H9 (cell line): ENCODE measurements at regions not wholly inside any gene's neighbourhood (a gene's known extent, or its start where the extent isn't known, plus 50 kb on each side); places are given as distances from the start of the nearest gene placed in this dataset.

ENCODE experiments used
- DNase-seq: peaks from one replicate; pipeline ENCODE4 v3.0.0-alpha.2; 2017
- H2AFZ ChIP-seq: one replicate; pipeline ENCODE4 v1.6.1; 2013; ENCODE audit warnings: mild to moderate bottlenecking, low read length, control low read depth, moderate library complexity
- H2AK5ac ChIP-seq: 2 replicates; pipeline ENCODE4 v1.6.1; 2013; ENCODE audit warnings: low read length, control low read depth, mixed read lengths; ENCODE audit not compliant: insufficient read length
- H2BK120ac ChIP-seq: one replicate; pipeline ENCODE4 v1.6.1; 2013; ENCODE audit warnings: low read depth, mild to moderate bottlenecking, low read length, control low read depth, inconsistent platforms; ENCODE audit not compliant: poor library complexity, severe bottlenecking
- H2BK12ac ChIP-seq: 2 replicates; pipeline ENCODE4 v1.6.1; 2013; ENCODE audit warnings: low read length, control low read depth, mixed read lengths, low read depth; ENCODE audit not compliant: insufficient read length
- H2BK15ac ChIP-seq: 2 replicates; pipeline ENCODE4 v1.6.1; 2013; ENCODE audit warnings: low read depth, low read length, control low read depth
- H2BK20ac ChIP-seq: one replicate; pipeline ENCODE4 v1.6.1; 2013; ENCODE audit warnings: low read depth, mild to moderate bottlenecking, low read length, control low read depth, inconsistent platforms; ENCODE audit not compliant: poor library complexity, severe bottlenecking
- H2BK5ac ChIP-seq: 2 replicates; pipeline ENCODE4 v1.6.1; 2013; ENCODE audit warnings: low read length, control low read depth, mixed read lengths; ENCODE audit not compliant: insufficient read length
- H3K14ac ChIP-seq: 2 replicates; pipeline ENCODE4 v1.6.1; 2013; ENCODE audit warnings: low read length, control low read depth; ENCODE audit not compliant: insufficient read depth
- H3K18ac ChIP-seq: 2 replicates; pipeline ENCODE4 v1.6.1; 2013; ENCODE audit warnings: low read depth, mild to moderate bottlenecking, mixed read lengths, low read length, control low read depth; ENCODE audit not compliant: insufficient read length
- H3K23ac ChIP-seq: 2 replicates; pipeline ENCODE4 v1.6.1; 2013; ENCODE audit warnings: low read length, control low read depth, mixed read lengths, low read depth; ENCODE audit not compliant: insufficient read length
- H3K23me2 ChIP-seq: 2 replicates; pipeline ENCODE4 v1.6.1; 2013; ENCODE audit warnings: low read depth, mild to moderate bottlenecking, mixed read lengths, low read length, control low read depth; ENCODE audit not compliant: insufficient read length, poor library complexity, severe bottlenecking
- H3K27ac ChIP-seq: 2 replicates; pipeline ENCODE4 v1.5.1; 2013; ENCODE audit warnings: low read length, control low read depth, mixed read lengths, low read depth; ENCODE audit not compliant: insufficient read length
- H3K27me3 ChIP-seq: 2 replicates; pipeline ENCODE4 v1.6.1; 2013; ENCODE audit warnings: low read length, control low read depth, inconsistent platforms; ENCODE audit not compliant: insufficient read depth
- H3K4ac ChIP-seq: 2 replicates; pipeline ENCODE4 v1.6.1; 2013; ENCODE audit warnings: low read depth, mild to moderate bottlenecking, control low read depth, inconsistent platforms, low read length, moderate library complexity
- H3K4me1 ChIP-seq: 2 replicates; pipeline ENCODE4 v1.6.1; 2013; ENCODE audit warnings: low read length, control low read depth, inconsistent platforms; ENCODE audit not compliant: insufficient read depth
- H3K4me2 ChIP-seq: 2 replicates; pipeline ENCODE4 v1.6.1; 2013; ENCODE audit warnings: low read length, control low read depth, mixed read lengths; ENCODE audit not compliant: insufficient read length, insufficient read depth
- H3K56ac ChIP-seq: 2 replicates; pipeline ENCODE4 v1.6.1; 2013; ENCODE audit warnings: low read depth, mild to moderate bottlenecking, mixed read lengths, low read length, control low read depth; ENCODE audit not compliant: insufficient read length
- H3K79me1 ChIP-seq: 2 replicates; pipeline ENCODE4 v1.6.1; 2013; ENCODE audit warnings: low read depth, mild to moderate bottlenecking, moderate library complexity, low read length, control low read depth, inconsistent platforms; ENCODE audit not compliant: insufficient read depth, poor library complexity, severe bottlenecking
- H3K79me2 ChIP-seq: 2 replicates; pipeline ENCODE4 v1.6.1; 2013; ENCODE audit warnings: low read length, control low read depth, inconsistent platforms; ENCODE audit not compliant: insufficient read depth
- H3K9ac ChIP-seq: 2 replicates; pipeline ENCODE4 v1.6.1; 2013; ENCODE audit warnings: low read length, control low read depth, mixed read lengths; ENCODE audit not compliant: insufficient read length; ENCODE audit errors: extremely low read depth
- H3K9me3 ChIP-seq: one replicate; pipeline ENCODE4 v1.6.1; 2013; ENCODE audit warnings: low read depth, low read length, inconsistent platforms; ENCODE audit not compliant: control insufficient read depth
- H3T11ph ChIP-seq: one replicate; pipeline ENCODE4 v1.6.1; 2013; ENCODE audit warnings: mild to moderate bottlenecking, low read length, control low read depth, inconsistent platforms
- H4K20me1 ChIP-seq: one replicate; pipeline ENCODE4 v1.6.1; 2013; ENCODE audit not compliant: control insufficient read depth, insufficient read length, insufficient read depth
- H4K5ac ChIP-seq: 2 replicates; pipeline ENCODE4 v1.6.1; 2013; ENCODE audit warnings: low read depth, mild to moderate bottlenecking, mixed read lengths, low read length, control low read depth; ENCODE audit not compliant: insufficient read length
- H4K8ac ChIP-seq: replicated peaks from 2 replicates; pipeline ENCODE4 v1.6.1; 2013; ENCODE audit warnings: low read length, control low read depth, mixed read lengths, low read depth; ENCODE audit not compliant: insufficient read length
- H4K91ac ChIP-seq: 2 replicates; pipeline ENCODE4 v1.6.1; 2013; ENCODE audit warnings: low read depth, mild to moderate bottlenecking, moderate library complexity, mixed read lengths, low read length, control low read depth; ENCODE audit not compliant: insufficient read length
- H3K27ac Mint-ChIP-seq, 3 experiments: 2 replicates in 2 of 3; 3 replicates in 1 of 3; pipeline ENCODE4 v1.8.0; 2020 to 2021; ENCODE audit warnings: mixed read lengths in 3 of 3, mild to moderate bottlenecking in 1 of 3, moderate library complexity in 1 of 3
- H3K27me3 Mint-ChIP-seq: 2 replicates; pipeline ENCODE4 v1.8.0; 2021; ENCODE audit warnings: low read depth, mild to moderate bottlenecking, moderate library complexity, mixed read lengths
- H3K36me3 Mint-ChIP-seq, 3 experiments: 2 replicates in 2 of 3; 3 replicates in 1 of 3; pipeline ENCODE4 v1.8.0; 2020 to 2021; ENCODE audit warnings: low read depth in 3 of 3, mixed read lengths in 3 of 3; ENCODE audit not compliant: insufficient read depth in 1 of 3
- H3K4me1 Mint-ChIP-seq, 2 experiments: 2 replicates each; pipeline ENCODE4 v1.8.0; 2020; ENCODE audit warnings: mixed read lengths in 2 of 2
- H3K4me3 Mint-ChIP-seq, 2 experiments: 2 replicates in 1 of 2; 3 replicates in 1 of 2; pipeline ENCODE4 v1.8.0; 2020 to 2021; ENCODE audit warnings: mild to moderate bottlenecking in 2 of 2, mixed read lengths in 2 of 2, moderate library complexity in 1 of 2
- H3K9me3 Mint-ChIP-seq, 2 experiments: 2 replicates in 1 of 2; 3 replicates in 1 of 2; pipeline ENCODE4 v1.8.0; 2020; ENCODE audit warnings: mild to moderate bottlenecking in 2 of 2, mixed read lengths in 2 of 2, moderate library complexity in 1 of 2
- WGBS: extraction: QIAGEN DNeasy Blood & Tissue Kit; methylation state at CpG from one replicate; pipeline ENCODE4 v1.1.7; 2013; ENCODE audit warnings: missing lambda C conversion rate, low lambda C conversion rate, mixed read lengths; ENCODE audit not compliant: insufficient read length; ENCODE audit errors: extremely low coverage; 5-methylcytosine and 5-hydroxymethylcytosine counted together
- TF ChIP-seq, protein P1 (sequence below): fragments of 200-600 bp; sonication (generic); conservative IDR thresholded peaks from 3 replicates; pipeline ENCODE4 v1.8.0; 2021; ENCODE audit warnings: antibody characterized with exemption, mild to moderate bottlenecking

GRCh38 chr3:147630921-147631415, 221.8 kb downstream of the ZIC1 start:
- Histone ChIP-seq H3K23me2 (no peaks in the 10 kb centered on the region), H3K9ac (no peak overlapping the region), H3K4me1 (no peaks in the 10 kb centered on the region), H3K9me3 (no peaks in the 10 kb centered on the region), H2BK12ac (no peak overlapping the region), H3K18ac (no peak overlapping the region), H3K14ac (no peak overlapping the region), H3K23ac (no peak overlapping the region), H4K91ac (no peak overlapping the region), H2BK15ac (no peak overlapping the region), H2BK120ac (no peak overlapping the region), H4K8ac (no peak overlapping the region), H3K79me1 (no peaks in the 10 kb centered on the region), H3K56ac (no peak overlapping the region), H3K27me3 (no peaks in the 10 kb centered on the region), H2BK20ac (no peak overlapping the region), H3K79me2 (no peaks in the 10 kb centered on the region), H3K4ac (no peak overlapping the region), H2AK5ac (no peak overlapping the region), H3K4me2 (no peak overlapping the region), H4K5ac (no peak overlapping the region), H2BK5ac (no peak overlapping the region), H4K20me1 (no peaks in the 10 kb centered on the region), H2AFZ (no peak overlapping the region), H3T11ph (no peak overlapping the region), H3K27ac (no peak overlapping the region)
- WGBS = no CpG with 5 or more reads among the region's 1 CpG
- Mint-ChIP-seq H3K27me3 (no peaks in the 10 kb centered on the region), H3K4me3 (no peak overlapping the region), H3K36me3 (peaks cover 0 to 5% (median 3%) of the 10 kb centered on the region in 3 experiments; a peak in 2 of 7 replicates), H3K9me3 (peaks cover 4 to 8% of the 10 kb centered on the region in 2 experiments; a peak in 2 of 5 replicates), H3K4me1 (no peaks in the 10 kb centered on the region), H3K27ac (no peak overlapping the region)
- DNase-seq = no peak
- TF ChIP-seq, protein P1, sequence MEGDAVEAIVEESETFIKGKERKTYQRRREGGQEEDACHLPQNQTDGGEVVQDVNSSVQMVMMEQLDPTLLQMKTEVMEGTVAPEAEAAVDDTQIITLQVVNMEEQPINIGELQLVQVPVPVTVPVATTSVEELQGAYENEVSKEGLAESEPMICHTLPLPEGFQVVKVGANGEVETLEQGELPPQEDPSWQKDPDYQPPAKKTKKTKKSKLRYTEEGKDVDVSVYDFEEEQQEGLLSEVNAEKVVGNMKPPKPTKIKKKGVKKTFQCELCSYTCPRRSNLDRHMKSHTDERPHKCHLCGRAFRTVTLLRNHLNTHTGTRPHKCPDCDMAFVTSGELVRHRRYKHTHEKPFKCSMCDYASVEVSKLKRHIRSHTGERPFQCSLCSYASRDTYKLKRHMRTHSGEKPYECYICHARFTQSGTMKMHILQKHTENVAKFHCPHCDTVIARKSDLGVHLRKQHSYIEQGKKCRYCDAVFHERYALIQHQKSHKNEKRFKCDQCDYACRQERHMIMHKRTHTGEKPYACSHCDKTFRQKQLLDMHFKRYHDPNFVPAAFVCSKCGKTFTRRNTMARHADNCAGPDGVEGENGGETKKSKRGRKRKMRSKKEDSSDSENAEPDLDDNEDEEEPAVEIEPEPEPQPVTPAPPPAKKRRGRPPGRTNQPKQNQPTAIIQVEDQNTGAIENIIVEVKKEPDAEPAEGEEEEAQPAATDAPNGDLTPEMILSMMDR = no peak
